ENCODE measurements at regions not wholly inside any gene's neighbourhood (a gene's known extent, or its start where the extent isn't known, plus 50 kb on each side); places are given as distances from the start of the nearest gene placed in this dataset.

- TF ChIP-seq CTCF (IDR thresholded peaks at IDR 0.05; ENCODE audit: insufficient read depth, low read length, poor library complexity, severe bottlenecking) (no peak), EZH2phosphoT487 (conservative IDR thresholded peaks at IDR 0.05; ENCODE audit: low read length) (no peak)
Observed at GRCh38 chr3:71902258-71903111, 117.5 kb upstream of the PROK2 start.

Data from SU-DHL-6 (cell line).